GM12892 (cell line): ENCODE measurements at regions not wholly inside any gene's neighbourhood (a gene's known extent, or its start where the extent isn't known, plus 50 kb on each side); places are given as distances from the start of the nearest gene placed in this dataset.
A peak's percentile ranks its signal among the peaks of the same experiment; 100 is the strongest.

ENCODE experiments used
- DNase-seq: peaks from one replicate; pipeline ENCODE4 v3.0.0; 2011; ENCODE audit not compliant: insufficient read length
- FAIRE-seq: peaks from 2 replicates; lab custom pipeline; 2011; peaks lifted over from hg19 to GRCh38; lab: Jason Lieb, UNC
- POLR2A ChIP-seq: IDR thresholded peaks from 2 replicates; pipeline ENCODE4 v1.6.1; 2011; ENCODE audit warnings: low read depth, low read length, control low read depth
- POLR2AphosphoS5 ChIP-seq: IDR thresholded peaks from 2 replicates; pipeline ENCODE4 v1.6.1; 2011; ENCODE audit warnings: low read depth, low read length, control low read depth
- TAF1 ChIP-seq: IDR thresholded peaks from 2 replicates; pipeline ENCODE4 v1.6.1; 2011; ENCODE audit warnings: low read depth, mild to moderate bottlenecking, control low read depth, low read length, borderline replicate concordance

DNA sequence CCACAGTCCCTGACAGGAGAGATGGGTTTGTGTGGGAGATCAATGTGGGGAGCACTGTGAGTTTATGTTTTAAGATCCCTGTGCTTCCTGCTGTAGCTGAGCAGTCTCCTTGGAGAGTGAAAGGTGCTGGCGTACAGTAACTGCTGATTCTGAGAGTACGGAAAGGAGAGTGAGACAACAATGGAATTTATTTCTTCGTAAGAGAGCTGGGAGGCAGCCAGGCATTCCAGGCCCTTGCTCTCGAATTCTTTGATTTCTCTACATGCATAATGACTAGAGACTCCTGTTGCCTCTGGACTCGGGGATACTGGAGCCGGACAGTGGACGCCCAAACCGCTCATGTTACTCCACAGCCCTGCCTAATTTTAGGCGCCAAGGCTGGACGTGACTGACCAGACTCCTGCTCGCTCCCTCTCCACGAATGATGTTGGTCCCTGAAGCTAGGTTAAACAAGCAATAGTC, 131.0 kb upstream of the PHACTR1 start:
- no peak for DNase-seq
- no peak for TF ChIP-seq TAF1
- TF ChIP-seq POLR2AphosphoS5: no peak
- no peak for TF ChIP-seq POLR2A
- FAIRE-seq: no peak

DNA sequence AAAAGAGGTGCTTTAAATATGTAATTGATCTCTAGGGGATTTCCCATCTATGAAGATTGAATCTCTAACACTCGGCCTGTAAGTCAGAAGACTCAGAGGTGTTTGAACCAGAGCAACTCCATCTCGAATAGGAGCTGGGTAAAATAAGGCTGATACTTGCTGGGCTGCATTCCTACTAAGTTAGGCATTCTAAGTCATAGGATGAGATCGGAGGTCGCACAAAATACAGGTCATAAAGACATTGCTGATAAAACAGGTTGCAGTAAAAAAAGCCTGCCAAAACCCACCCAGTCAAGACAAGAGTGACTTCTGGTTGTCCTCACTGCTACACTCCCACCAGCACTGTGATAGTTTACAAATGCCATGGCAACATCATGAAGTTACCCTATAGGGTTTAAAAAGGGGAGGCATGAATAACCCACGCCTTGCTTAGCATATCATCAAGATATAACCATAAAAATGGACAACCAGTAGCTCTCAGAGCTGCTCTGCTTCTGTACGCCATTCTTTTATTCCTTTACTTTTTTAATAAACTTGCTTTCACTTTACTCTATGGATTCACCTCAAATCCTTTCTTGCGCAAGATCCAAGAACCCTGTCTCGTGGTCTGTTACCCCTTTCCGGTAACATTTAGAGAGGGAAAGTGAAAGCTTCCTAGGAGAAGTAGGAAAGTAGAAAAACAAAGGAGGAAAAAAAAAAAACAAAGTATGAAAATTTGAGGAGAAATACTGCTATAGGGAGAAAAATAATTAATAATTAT, 129.7 kb upstream of the PHACTR1 start:
- DNase-seq (no peak), FAIRE-seq (no peak)
- TF ChIP-seq TAF1 (no peak), POLR2A (no peak), POLR2AphosphoS5 (no peak)

DNA sequence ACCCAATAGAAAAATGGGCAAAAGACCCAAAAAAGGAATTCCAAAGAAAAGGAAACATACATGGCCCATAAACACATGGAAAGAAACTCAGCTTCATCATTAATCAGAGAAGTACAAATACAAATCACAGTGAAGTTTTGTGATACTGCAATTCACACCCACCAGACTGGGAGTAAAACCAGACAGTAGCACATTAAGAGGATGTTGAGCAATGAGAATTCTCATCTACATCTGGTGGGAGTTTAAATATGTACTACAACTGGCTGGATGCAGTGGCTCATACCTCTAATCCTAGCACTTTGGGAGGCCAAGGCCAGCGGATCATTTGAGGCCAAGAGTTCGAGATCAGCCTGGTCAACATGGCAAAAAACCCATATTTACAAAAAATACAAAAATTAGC, 125.7 kb upstream of the PHACTR1 start:
- DNase-seq: no peak
- FAIRE-seq: no peak
- TF ChIP-seq POLR2AphosphoS5: no peak
- TF ChIP-seq TAF1: no peak
- no peak for TF ChIP-seq POLR2A

DNA sequence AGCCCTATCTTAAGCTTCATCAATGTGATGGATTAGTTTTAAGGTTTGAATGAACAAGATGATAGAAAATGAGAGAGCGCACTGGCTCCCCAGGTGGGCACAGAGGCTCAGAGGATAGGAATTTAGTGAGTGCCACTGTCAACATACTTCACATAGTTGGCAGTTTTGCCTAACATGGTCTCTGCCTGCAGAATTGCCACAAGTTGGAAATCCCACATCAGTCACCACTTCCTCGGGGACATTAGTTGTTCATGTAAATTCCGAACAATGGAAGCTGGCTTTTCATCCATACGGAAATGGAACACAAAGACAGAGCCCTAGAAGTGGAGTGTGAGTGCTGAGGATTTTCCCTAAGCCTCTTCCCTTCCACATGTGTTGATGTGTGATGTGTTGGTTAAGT, 123.9 kb upstream of the PHACTR1 start:
- no peak for FAIRE-seq
- no peak for TF ChIP-seq POLR2A
- TF ChIP-seq TAF1: no peak
- TF ChIP-seq POLR2AphosphoS5: no peak
- no peak for DNase-seq

DNA sequence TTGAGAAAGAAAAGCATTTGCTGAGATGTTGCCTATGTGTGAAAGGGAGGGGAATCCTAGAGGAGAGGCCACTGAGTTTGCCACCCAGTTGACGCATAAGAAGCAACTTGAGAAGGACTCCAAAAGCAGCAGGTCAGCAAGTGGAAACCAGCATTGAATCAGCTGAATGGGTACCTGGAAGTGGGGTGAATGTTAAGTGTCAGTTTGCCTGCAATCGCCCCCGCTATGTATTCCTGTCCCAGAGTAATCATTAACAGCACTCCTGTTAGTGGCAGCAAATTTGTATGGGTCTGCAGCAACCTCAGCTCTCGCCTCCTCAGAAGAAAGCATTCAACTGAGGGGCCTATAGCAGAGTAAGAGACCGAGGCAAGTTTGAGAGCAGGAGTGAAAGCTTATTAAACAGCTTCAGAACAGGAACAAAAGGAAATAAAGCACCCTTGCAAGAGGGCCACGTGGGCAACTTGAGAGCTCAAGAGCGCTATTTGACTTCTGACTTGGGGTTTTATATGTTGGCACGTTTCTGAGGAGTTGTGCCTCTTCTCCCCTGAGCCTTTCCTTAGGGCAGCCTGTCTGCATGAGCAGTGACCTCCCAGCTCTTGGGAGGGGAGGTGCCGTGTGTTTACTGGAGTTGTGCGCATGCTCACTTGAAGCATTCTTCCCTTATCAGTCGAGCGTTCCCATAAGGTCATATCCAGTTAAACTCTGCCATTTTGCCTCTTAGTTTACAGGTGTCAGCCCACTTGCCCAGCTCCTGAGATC, 122.6 kb upstream of the PHACTR1 start:
- no peak for FAIRE-seq
- no peak for TF ChIP-seq POLR2AphosphoS5
- no peak for TF ChIP-seq POLR2A
- TF ChIP-seq TAF1: no peak
- no peak for DNase-seq

DNA sequence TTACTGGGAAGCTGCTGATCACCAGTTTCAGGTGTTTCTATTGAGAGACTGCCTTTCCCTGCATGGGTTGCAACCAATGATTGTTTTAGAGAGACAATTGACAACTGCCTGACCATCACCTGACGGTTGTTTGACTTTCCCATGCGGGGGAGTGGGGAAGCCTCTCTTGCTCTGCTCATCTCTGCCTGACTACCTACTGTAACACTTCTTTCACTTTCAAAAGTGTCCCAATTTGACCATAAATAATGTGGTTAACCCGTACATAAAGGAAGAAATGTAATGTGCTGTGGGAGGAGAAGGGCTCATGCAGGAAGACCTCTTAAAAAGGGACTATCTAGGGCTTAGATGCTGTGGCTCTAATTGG, 122.1 kb upstream of the PHACTR1 start:
- DNase-seq: no peak
- no peak for TF ChIP-seq POLR2A
- no peak for TF ChIP-seq POLR2AphosphoS5
- TF ChIP-seq TAF1: no peak
- FAIRE-seq: no peak

DNA sequence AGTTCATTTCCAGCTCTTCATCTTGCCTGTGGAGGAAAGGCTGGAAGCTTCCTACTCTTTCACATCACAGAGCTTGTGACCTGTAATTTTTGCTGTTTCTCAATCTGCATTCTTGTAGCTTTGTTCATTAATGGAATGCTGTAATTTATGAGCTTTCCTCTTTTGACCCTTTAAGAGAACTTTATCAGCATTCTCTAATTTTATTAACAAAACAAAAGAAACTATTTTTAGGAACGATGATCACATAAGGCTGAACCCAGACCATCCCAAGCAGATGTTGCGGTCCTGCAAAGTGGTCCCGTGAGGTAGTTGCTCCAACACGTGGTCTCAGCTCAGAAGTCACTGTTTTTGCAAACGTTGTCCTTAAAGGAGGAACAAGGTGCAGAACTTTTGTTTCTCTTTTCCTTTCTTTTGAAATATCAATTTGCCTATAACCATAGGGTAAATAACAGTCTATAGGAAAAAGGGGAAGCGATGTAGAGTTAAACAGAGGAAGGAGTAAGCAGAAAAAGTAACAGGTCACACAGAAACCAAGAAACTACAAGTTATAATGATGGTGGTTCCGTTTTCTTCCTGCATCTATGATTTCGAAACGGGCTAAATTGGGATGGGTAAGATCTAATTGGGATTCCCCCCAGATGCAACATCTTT, 121.3 kb upstream of the PHACTR1 start:
- TF ChIP-seq POLR2AphosphoS5: no peak
- no peak for TF ChIP-seq POLR2A
- TF ChIP-seq TAF1: no peak
- DNase-seq (no peak), FAIRE-seq (peak; percentile 46)

DNA sequence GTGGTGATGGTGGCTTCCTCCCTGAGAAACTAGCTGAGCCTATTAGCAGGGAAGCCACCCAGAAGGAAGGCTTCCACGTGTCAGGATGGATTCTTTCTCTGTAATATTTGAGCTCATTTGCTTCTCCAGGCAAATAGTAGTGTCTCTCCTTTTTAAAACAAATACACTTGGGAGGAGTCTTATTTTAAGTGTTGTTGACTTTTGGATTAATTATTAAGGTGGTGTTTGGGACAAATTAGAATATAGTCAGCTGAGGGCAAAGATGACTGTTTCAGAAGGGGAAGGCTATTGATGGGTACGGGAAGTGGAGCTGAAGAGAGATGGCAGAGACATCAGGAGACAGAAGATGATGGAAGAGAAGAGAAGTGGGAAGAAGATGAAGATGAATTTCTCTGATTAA, 119.8 kb upstream of the PHACTR1 start:
- no peak for FAIRE-seq
- TF ChIP-seq POLR2AphosphoS5 (no peak), POLR2A (no peak), TAF1 (no peak)
- no peak for DNase-seq

DNA sequence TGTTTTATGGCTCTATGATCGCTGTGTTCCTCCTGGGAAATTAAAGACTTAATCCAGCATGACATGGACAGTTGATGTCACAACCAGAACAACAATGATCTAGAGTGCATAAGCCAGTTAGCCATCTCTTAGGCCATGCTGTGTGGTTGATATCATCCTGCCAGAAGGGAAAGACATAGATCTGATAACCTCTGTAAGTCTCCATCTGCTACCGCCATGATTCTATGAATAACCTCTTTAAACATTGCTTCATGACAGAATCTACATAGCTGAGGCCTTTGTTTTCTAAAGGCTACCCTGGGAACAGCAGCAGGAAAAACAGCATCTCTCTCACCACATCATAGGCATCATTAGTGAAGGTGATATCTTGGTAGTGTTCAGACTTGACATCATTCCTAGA, 117.6 kb upstream of the PHACTR1 start:
- FAIRE-seq (no peak), DNase-seq (no peak)
- TF ChIP-seq POLR2AphosphoS5 (no peak), POLR2A (no peak), TAF1 (no peak)

DNA sequence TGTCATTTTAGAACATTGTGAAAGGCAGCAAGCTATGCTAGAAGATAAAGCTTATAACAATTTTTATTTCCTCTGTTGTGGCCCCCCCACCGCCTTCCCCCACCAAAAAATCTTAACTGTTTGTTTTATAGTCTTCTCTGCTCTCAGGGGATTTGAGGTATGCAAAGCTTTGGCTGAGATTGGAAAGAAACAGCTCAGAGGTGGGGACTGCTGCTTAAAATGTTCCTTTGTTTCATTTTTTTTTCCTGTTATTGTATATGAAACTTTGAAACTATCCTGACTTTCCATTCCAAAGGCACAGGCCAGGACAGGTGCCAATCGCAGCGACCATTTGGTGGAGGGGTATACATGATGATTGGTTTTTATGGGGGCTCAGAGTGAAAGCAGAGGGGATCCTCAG, 114.7 kb upstream of the PHACTR1 start:
- DNase-seq (no peak), FAIRE-seq (no peak)
- no peak for TF ChIP-seq TAF1
- no peak for TF ChIP-seq POLR2AphosphoS5
- TF ChIP-seq POLR2A: no peak

DNA sequence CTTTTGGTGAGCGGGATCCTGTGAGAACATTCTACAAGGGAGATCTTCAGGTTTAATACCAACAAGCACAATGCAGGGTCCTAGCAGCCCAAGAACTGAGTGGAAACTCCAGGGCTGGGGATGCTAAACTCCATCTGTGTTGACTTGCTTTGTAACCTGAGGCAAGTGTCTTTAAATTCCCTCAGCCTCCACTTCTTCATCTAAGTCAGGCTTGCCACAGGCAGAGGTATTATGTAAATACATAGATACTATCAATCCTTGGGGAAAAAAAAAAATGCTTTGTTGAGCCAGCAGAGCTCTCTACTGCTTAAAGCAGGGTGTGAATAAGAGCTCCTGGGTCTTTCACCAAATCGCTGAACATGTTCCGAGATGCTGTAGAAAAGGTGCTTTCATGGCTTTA, 114.2 kb upstream of the PHACTR1 start:
- FAIRE-seq: no peak
- no peak for DNase-seq

DNA sequence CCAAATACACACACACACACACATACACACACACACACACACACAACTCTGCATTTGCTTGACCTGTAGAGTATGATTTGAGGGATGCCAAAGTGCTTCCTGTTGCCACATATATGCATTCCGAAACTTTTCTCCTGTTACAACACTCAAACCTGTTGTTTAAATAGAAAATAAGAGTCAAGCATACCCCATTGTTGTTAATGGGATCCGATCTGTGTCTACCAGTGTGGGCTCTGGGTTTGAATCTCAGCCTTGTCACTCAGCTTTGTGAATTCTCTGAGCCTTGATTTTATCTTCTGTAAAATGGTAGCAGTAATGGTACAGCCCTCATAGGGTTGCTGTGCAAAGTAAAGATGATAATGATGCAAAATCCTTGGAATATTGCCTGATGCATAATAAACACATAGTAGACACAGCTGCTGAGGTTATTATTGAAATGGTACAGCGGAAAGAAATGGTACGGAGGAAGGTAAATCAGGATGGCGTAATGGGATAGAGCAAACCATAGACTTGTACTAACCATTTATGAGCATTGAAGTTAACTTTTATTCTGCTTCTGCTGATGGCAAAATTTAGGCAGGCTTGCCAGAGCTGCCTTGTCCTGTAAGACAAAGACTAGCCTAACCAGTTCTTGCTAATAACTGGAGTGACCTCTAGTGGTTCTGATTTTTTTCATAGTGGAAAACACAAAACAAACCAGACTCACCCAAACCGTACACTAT, 113.5 kb upstream of the PHACTR1 start:
- FAIRE-seq (peak; percentile 77), DNase-seq (no peak)
- TF ChIP-seq POLR2A (no peak), POLR2AphosphoS5 (no peak), TAF1 (no peak)

More for the DNA sequence above, 114.2 kb upstream of the PHACTR1 start:
- TF ChIP-seq TAF1: no peak
- no peak for TF ChIP-seq POLR2A
- TF ChIP-seq POLR2AphosphoS5: no peak
